NB4 (cell line): ENCODE measurements at regions not wholly inside any gene's neighbourhood (a gene's known extent, or its start where the extent isn't known, plus 50 kb on each side); places are given as distances from the start of the nearest gene placed in this dataset.

Experiments
- DNase-seq: peaks from one replicate; pipeline ENCODE4 v3.0.0; 2010; ENCODE audit warnings: low read depth
- H3K4me3 ChIP-seq: one replicate; pipeline ENCODE4 v1.5.1; 2011; ENCODE audit warnings: mild to moderate bottlenecking, low read depth, low read length, moderate library complexity
- MYC ChIP-seq: IDR thresholded peaks from 2 replicates; pipeline ENCODE4 v1.6.1; 2011; ENCODE audit warnings: low read depth, low read length
- POLR2A ChIP-seq: IDR thresholded peaks from 2 replicates; pipeline ENCODE4 v1.6.1; 2011; ENCODE audit warnings: mild to moderate bottlenecking; ENCODE audit not compliant: insufficient read length; ENCODE audit errors: extremely low read depth
- TF ChIP-seq, protein P1 (sequence below): IDR thresholded peaks from one replicate; pipeline ENCODE4 v1.5.1; 2012; ENCODE audit warnings: low read depth, low read length
- TF ChIP-seq, protein P2 (sequence below): IDR thresholded peaks from 2 replicates; pipeline ENCODE4 v1.6.1; 2011; ENCODE audit warnings: low read depth, low read length

DNA sequence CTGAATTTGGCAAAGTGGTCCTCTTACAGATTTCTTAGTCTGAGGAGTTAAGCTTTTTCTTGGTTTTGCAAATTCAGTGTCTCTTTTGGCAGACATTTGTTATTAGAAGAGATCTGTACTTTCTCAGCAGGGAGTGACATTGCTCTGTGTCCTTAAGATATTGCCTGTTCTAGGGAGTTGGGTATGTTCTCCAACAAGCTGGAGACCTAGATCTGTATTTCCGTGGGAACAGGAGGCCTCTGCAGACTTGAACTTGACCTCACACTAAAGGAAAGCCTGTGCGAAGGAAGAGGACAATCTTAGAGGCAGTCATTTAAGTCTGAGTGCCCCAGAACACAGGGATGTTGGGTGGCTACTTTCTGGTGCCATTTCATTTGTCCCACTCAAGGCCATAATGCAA is 107.0 kb upstream of the ATP8B1 start:
- DNase-seq = no peak
- no peak overlapping the region for H3K4me3 ChIP-seq
- TF ChIP-seq MYC = no peak
- TF ChIP-seq, protein P1, sequence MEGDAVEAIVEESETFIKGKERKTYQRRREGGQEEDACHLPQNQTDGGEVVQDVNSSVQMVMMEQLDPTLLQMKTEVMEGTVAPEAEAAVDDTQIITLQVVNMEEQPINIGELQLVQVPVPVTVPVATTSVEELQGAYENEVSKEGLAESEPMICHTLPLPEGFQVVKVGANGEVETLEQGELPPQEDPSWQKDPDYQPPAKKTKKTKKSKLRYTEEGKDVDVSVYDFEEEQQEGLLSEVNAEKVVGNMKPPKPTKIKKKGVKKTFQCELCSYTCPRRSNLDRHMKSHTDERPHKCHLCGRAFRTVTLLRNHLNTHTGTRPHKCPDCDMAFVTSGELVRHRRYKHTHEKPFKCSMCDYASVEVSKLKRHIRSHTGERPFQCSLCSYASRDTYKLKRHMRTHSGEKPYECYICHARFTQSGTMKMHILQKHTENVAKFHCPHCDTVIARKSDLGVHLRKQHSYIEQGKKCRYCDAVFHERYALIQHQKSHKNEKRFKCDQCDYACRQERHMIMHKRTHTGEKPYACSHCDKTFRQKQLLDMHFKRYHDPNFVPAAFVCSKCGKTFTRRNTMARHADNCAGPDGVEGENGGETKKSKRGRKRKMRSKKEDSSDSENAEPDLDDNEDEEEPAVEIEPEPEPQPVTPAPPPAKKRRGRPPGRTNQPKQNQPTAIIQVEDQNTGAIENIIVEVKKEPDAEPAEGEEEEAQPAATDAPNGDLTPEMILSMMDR = no peak
- TF ChIP-seq, protein P2, sequence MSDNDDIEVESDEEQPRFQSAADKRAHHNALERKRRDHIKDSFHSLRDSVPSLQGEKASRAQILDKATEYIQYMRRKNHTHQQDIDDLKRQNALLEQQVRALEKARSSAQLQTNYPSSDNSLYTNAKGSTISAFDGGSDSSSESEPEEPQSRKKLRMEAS = no peak
- TF ChIP-seq POLR2A = no peak

DNA sequence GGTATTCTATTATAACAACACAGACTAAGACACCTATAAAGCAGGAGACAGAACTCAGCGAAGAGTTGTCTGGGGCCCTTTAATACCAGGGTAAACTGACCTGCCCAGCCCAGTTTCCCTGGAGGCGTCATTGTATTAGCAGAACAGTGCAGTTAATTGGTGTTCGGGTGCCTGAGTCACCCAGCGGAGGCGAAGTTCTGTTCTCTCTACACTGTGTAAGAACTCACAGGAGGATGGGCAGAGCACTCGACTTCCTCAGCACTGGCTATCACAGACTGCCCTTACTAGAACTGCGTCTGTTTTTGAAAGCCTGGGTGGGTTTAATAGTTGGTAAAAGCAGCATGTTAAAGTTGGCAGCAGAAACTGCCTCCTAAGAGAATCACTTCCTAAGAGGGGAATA is 106.5 kb upstream of the ATP8B1 start:
- H3K4me3 ChIP-seq = no peak overlapping the region
- TF ChIP-seq MYC (no peak), POLR2A (no peak)
- TF ChIP-seq, protein P2 = no peak
- TF ChIP-seq, protein P1 = no peak
- DNase-seq = no peak

DNA sequence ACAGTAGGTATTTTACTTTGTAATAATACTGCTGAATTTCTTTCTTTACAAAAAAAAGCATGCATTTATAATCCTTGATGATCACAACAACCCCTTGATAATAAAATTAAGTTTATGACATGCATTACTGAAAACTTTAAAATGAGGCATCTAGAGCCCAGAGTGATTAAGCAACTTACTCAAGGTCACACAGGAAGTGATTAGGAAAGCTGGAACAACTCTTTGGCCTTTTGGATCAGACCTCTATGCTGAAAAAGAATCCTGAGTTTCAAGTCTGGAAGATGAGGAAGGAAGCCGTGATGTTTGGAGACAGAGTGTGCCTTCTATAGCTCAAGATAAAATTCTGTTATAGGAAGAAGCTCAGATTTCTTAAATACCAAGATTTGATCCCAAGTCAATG is 105.0 kb upstream of the ATP8B1 start:
- TF ChIP-seq, protein P2 = no peak
- TF ChIP-seq MYC (no peak), POLR2A (no peak)
- TF ChIP-seq, protein P1 = no peak
- H3K4me3 ChIP-seq = no peak overlapping the region

DNA sequence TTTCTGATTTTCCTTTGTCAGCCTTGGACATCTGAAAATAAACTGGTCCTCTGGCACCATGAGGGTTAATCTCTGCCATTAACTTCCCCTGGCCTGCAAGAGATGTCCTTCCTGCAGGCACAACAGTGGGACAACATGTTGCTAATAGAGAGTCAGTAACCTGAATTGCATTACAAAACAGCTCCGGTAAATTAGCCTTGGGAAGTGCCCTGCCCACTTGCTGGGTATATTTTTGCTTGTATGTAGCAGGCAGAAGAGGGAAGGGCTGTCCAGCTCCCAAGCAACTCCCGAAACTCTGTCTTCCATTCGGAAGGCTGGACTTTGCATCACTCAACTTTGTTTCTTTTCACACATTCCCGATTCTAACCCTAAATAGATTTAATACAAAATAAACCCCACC is 104.4 kb upstream of the ATP8B1 start:
- TF ChIP-seq MYC (no peak), POLR2A (no peak)
- TF ChIP-seq, protein P2 = no peak
- TF ChIP-seq, protein P1 = no peak

More for the DNA sequence above, 105.0 kb upstream of the ATP8B1 start:
- DNase-seq = no peak

DNA sequence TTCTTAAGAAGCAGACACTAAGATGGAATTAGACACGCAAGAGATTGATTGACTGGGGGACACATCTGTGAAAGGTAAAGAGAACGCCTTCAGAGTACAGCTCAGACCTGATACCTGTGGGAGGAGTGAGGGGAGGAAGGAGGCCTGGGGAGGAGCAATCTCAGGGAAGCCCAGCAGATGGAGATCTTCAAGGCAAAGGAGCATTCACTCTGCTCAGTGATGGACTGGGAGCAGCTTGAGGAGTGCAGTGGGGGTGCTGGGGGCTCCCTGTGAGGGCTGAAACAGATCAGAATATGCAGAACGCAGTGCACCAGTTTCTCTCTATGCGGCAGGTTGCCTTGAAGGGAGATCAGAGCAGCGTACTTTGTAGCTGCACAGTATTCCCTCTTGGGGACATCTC is 103.7 kb upstream of the ATP8B1 start:
- H3K4me3 ChIP-seq = no peak overlapping the region
- DNase-seq = no peak
- TF ChIP-seq MYC (no peak), POLR2A (no peak)
- TF ChIP-seq, protein P1 = no peak
- TF ChIP-seq, protein P2 = no peak

More for the DNA sequence above, 104.4 kb upstream of the ATP8B1 start:
- no peak overlapping the region for H3K4me3 ChIP-seq
- no peak for DNase-seq

DNA sequence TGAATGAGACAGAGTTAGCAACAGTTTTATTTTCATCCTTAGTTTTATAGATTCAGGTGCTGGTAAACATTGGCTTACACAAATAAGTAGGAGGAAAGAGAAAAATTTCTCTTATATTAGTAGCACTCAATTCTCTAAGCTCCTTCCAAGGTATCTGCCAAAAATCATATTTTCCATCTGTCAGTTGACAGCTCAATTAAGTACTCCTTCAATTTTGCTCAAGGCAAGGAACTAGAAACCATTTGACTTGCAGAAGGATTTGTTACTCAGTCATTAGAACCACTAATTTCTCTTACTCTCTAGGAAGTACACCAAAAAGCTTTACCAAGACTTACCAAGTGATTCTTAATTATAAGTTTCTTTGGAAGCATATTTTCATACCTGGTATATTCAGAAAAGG is 101.4 kb upstream of the ATP8B1 start:
- no peak overlapping the region for H3K4me3 ChIP-seq
- DNase-seq = no peak
- TF ChIP-seq MYC = no peak
- TF ChIP-seq, protein P2 = no peak
- TF ChIP-seq, protein P1 = no peak
- no peak for TF ChIP-seq POLR2A
